ENCODE measurements at regions not wholly inside any gene's neighbourhood (a gene's known extent, or its start where the extent isn't known, plus 50 kb on each side); places are given as distances from the start of the nearest gene placed in this dataset.

DNA sequence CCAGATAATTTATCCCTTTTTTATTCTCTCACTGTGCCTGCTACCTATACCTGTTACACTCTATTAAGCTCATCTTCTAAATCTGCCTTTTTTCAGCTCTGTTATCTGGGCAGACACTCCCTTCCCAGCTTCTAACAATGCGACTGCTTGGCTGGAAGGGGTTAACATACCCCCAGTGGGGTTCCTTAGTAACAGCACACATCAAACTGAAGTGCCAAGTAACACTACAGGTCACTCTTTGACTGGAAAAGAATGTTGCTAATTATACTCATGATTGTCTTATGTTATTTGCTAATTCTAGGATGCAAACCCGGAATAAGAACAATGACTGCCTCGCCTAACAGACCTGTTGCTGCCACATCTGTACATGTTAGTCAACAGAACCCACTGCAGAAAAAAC is 203.5 kb downstream of the EPM2A start:
- Histone ChIP-seq H3K36me3 (ENCODE audit: insufficient read depth, low read length) (no peaks in the 10 kb centered on the region), H3K4me1 (ENCODE audit: insufficient read depth, low read length) (no peaks in the 10 kb centered on the region), H2AFZ (ENCODE audit: low read length) (no peak overlapping the region), H3K27ac (ENCODE audit: low read depth, low read length) (no peak overlapping the region), H4K20me1 (ENCODE audit: insufficient read depth, low read length) (no peaks in the 10 kb centered on the region), H3K9me3 (ENCODE audit: low read depth, low read length) (no peaks in the 10 kb centered on the region), H3K79me2 (ENCODE audit: insufficient read depth, low read length) (no peaks in the 10 kb centered on the region), H3K4me2 (ENCODE audit: insufficient read depth, low read length) (no peak overlapping the region), H3K4me3 (ENCODE audit: insufficient read depth, low read length) (no peak overlapping the region), H3K27me3 (ENCODE audit: insufficient read depth, low read length) (no peaks in the 10 kb centered on the region)
- no peak for TF ChIP-seq CTCF (IDR thresholded peaks at IDR 0.05; ENCODE audit: extremely low read depth, low read depth, low read length)
- DNase-seq (ENCODE audit: insufficient read length, low spot score, missing footprints) = no peak

- H4K20me1 ChIP-seq (ENCODE audit: insufficient read depth, low read length) = no peaks in the 10 kb centered on the region
- no peaks in the 10 kb centered on the region for H3K27me3 ChIP-seq (ENCODE audit: insufficient read depth, low read length)
- no peak overlapping the region for H3K4me2 ChIP-seq (ENCODE audit: insufficient read depth, low read length)
- H3K9me3 ChIP-seq (ENCODE audit: low read depth, low read length) = no peaks in the 10 kb centered on the region
- no peaks in the 10 kb centered on the region for H3K79me2 ChIP-seq (ENCODE audit: insufficient read depth, low read length)
- H3K36me3 ChIP-seq (ENCODE audit: insufficient read depth, low read length) = no peaks in the 10 kb centered on the region
- no peaks in the 10 kb centered on the region for H3K4me1 ChIP-seq (ENCODE audit: insufficient read depth, low read length)
- no peak for DNase-seq (ENCODE audit: insufficient read length, low spot score, missing footprints)
- no peak overlapping the region for H3K4me3 ChIP-seq (ENCODE audit: insufficient read depth, low read length)
- no peak overlapping the region for H3K27ac ChIP-seq (ENCODE audit: low read depth, low read length)
- no peak overlapping the region for H2AFZ ChIP-seq (ENCODE audit: low read length)
- no peak for TF ChIP-seq CTCF (IDR thresholded peaks at IDR 0.05; ENCODE audit: extremely low read depth, low read depth, low read length)
Observed at GRCh38 chr6:145532361-145532760, 203.0 kb downstream of the EPM2A start.

DNA sequence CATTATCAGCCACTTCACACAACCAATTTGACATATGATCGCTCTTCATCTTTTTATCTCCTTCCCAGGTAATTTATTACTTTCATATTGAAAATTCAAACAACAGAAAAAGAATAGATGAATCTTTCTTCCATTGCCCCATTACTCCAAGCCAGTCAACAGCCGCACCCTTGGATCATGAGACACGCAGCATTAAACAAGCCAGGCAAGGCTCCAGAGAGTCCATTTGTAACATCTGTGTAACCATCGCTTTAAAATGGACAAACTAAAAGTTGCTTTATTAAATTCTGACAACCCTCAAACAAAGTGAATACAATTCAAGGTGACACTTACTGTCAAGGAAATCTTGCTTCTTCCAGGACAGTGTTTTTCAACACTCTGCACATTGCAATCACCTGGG is 200.3 kb downstream of the EPM2A start:
- no peaks in the 10 kb centered on the region for H3K27me3 ChIP-seq (ENCODE audit: insufficient read depth, low read length)

DNA sequence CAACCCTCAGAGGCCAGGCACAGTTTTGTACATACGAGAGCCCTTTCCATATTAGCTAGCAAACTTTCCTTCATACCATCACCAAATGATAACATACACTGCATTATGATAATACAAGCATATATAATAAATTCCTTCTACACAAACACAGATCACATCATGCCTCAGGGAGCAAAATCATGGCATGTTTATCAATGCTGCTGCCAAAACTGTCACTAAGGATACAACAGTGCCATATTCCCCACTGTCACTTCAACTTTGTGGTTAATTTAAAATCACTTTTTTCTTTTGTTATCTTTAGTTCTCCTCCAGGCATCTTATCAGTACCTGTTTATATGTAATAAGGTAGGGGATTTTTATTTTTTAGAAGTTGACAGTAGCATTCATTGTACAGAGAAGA is 196.3 kb downstream of the EPM2A start:
- DNase-seq (ENCODE audit: insufficient read length, low spot score, missing footprints) = no peak
- Histone ChIP-seq H2AFZ (ENCODE audit: low read length) (no peak overlapping the region), H3K79me2 (ENCODE audit: insufficient read depth, low read length) (no peaks in the 10 kb centered on the region), H3K4me2 (ENCODE audit: insufficient read depth, low read length) (no peak overlapping the region), H3K4me3 (ENCODE audit: insufficient read depth, low read length) (no peak overlapping the region), H3K27ac (ENCODE audit: low read depth, low read length) (no peak overlapping the region), H3K36me3 (ENCODE audit: insufficient read depth, low read length) (no peaks in the 10 kb centered on the region), H3K4me1 (ENCODE audit: insufficient read depth, low read length) (peaks cover 3% of the 10 kb centered on the region), H4K20me1 (ENCODE audit: insufficient read depth, low read length) (no peaks in the 10 kb centered on the region), H3K9me3 (ENCODE audit: low read depth, low read length) (no peaks in the 10 kb centered on the region), H3K27me3 (ENCODE audit: insufficient read depth, low read length) (no peaks in the 10 kb centered on the region)
- no peak for TF ChIP-seq CTCF (IDR thresholded peaks at IDR 0.05; ENCODE audit: extremely low read depth, low read depth, low read length)

More for the DNA sequence above, 200.3 kb downstream of the EPM2A start:
- Histone ChIP-seq H3K4me3 (ENCODE audit: insufficient read depth, low read length) (no peak overlapping the region), H3K9me3 (ENCODE audit: low read depth, low read length) (no peaks in the 10 kb centered on the region), H3K27ac (ENCODE audit: low read depth, low read length) (no peak overlapping the region), H3K79me2 (ENCODE audit: insufficient read depth, low read length) (no peaks in the 10 kb centered on the region), H2AFZ (ENCODE audit: low read length) (no peak overlapping the region), H3K36me3 (ENCODE audit: insufficient read depth, low read length) (no peaks in the 10 kb centered on the region), H4K20me1 (ENCODE audit: insufficient read depth, low read length) (no peaks in the 10 kb centered on the region), H3K4me1 (ENCODE audit: insufficient read depth, low read length) (no peaks in the 10 kb centered on the region), H3K4me2 (ENCODE audit: insufficient read depth, low read length) (no peak overlapping the region)
- DNase-seq (ENCODE audit: insufficient read length, low spot score, missing footprints) = no peak
- TF ChIP-seq CTCF (IDR thresholded peaks at IDR 0.05; ENCODE audit: extremely low read depth, low read depth, low read length) = no peak

All from osteoblast (primary cell).